Prostate gland (tissue), 2 donors: ENCODE measurements at regions not wholly inside any gene's neighbourhood (a gene's known extent, or its start where the extent isn't known, plus 50 kb on each side); places are given as distances from the start of the nearest gene placed in this dataset.

Experiments
- POLR2A ChIP-seq: fragments of 450-650 bp; IDR thresholded peaks from one replicate; pipeline ENCODE4 v1.6.1; 2016; ENCODE audit warnings: antibody characterized with exemption, mild to moderate bottlenecking
- POLR2AphosphoS5 ChIP-seq: sonication (generic); formaldehyde crosslinking; IDR thresholded peaks from one replicate; pipeline ENCODE4 v1.6.1; 2017; ENCODE audit warnings: antibody characterized with exemption
- TF ChIP-seq, protein P1 (sequence below), 4 experiments: fragments of 200-600 bp in 2 of 4; fragments of 450-650 bp in 2 of 4; sonication (generic) in 2 of 4; IDR thresholded peaks; 1 replicate in 3 of 4; 2 replicates in 1 of 4; pipeline ENCODE4 v1.5.1; 2016 to 2019; ENCODE audit warnings: antibody characterized with exemption in 4 of 4, mild to moderate bottlenecking in 2 of 4, moderate library complexity in 2 of 4

- TF ChIP-seq, protein P1, sequence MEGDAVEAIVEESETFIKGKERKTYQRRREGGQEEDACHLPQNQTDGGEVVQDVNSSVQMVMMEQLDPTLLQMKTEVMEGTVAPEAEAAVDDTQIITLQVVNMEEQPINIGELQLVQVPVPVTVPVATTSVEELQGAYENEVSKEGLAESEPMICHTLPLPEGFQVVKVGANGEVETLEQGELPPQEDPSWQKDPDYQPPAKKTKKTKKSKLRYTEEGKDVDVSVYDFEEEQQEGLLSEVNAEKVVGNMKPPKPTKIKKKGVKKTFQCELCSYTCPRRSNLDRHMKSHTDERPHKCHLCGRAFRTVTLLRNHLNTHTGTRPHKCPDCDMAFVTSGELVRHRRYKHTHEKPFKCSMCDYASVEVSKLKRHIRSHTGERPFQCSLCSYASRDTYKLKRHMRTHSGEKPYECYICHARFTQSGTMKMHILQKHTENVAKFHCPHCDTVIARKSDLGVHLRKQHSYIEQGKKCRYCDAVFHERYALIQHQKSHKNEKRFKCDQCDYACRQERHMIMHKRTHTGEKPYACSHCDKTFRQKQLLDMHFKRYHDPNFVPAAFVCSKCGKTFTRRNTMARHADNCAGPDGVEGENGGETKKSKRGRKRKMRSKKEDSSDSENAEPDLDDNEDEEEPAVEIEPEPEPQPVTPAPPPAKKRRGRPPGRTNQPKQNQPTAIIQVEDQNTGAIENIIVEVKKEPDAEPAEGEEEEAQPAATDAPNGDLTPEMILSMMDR (IDR thresholded peaks at IDR 0.05): no peak
- TF ChIP-seq POLR2AphosphoS5 (no peak), POLR2A (no peak)
Measured at GRCh38 chr6:167679122-167679736, 147.5 kb upstream of the AFDN start.
